SK-N-SH treated with all-trans-retinoic acid at 6 μM for 48 hours (cell line): ENCODE measurements at regions not wholly inside any gene's neighbourhood (a gene's known extent, or its start where the extent isn't known, plus 50 kb on each side); places are given as distances from the start of the nearest gene placed in this dataset.

ENCODE experiments used
- ATAC-seq: fragments of 200-7000 bp; cut with Tn5 transposase; 3 replicates; pipeline ENCODE4 v1.9.1; 2020; ENCODE audit warnings: mild to moderate bottlenecking, moderate library complexity
- ARNTL ChIP-seq: fragments of 450-650 bp; formaldehyde crosslinking; IDR thresholded peaks from 2 replicates; pipeline ENCODE4 v1.5.0; 2020; ENCODE audit warnings: low read depth, mild to moderate bottlenecking, moderate library complexity, borderline replicate concordance
- BACH2 ChIP-seq: fragments of 250-450 bp; sonication (Bioruptor Pico); IDR thresholded peaks from 2 replicates; pipeline ENCODE4 v1.9.0; 2021; ENCODE audit warnings: mild to moderate bottlenecking, borderline replicate concordance
- CREB5 ChIP-seq: fragments of 250-450 bp; sonication (Bioruptor Pico); IDR thresholded peaks from 2 replicates; pipeline ENCODE4 v1.5.1; 2020; ENCODE audit warnings: low read depth, mild to moderate bottlenecking, moderate library complexity
- CSRNP3 ChIP-seq: fragments of 250-450 bp; sonication (Bioruptor Pico); IDR thresholded peaks from 2 replicates; pipeline ENCODE4 v1.5.1; 2021; ENCODE audit warnings: mild to moderate bottlenecking, moderate library complexity
- GLIS3 ChIP-seq: fragments of 250-450 bp; sonication (Bioruptor Pico); IDR thresholded peaks from 2 replicates; pipeline ENCODE4 v1.5.0; 2020; ENCODE audit warnings: mild to moderate bottlenecking, moderate library complexity
- ISL1 ChIP-seq: fragments of 250-450 bp; sonication (Bioruptor Pico); IDR thresholded peaks from 2 replicates; pipeline ENCODE4 v2.1.2; 2022; ENCODE audit warnings: mild to moderate bottlenecking, moderate library complexity
- PPARA ChIP-seq: fragments of 250-450 bp; sonication (Bioruptor Pico); IDR thresholded peaks from 2 replicates; pipeline ENCODE4 v1.5.0; 2020; ENCODE audit warnings: mild to moderate bottlenecking, borderline replicate concordance
- TCF4 ChIP-seq: fragments of 250-450 bp; sonication (Bioruptor Pico); IDR thresholded peaks from 2 replicates; pipeline ENCODE4 v1.8.0; 2021; ENCODE audit warnings: mild to moderate bottlenecking, moderate library complexity, borderline replicate concordance
- TSHZ2 ChIP-seq: fragments of 250-450 bp; sonication (Bioruptor Pico); IDR thresholded peaks from 2 replicates; pipeline ENCODE4 v1.5.0; 2020; ENCODE audit warnings: mild to moderate bottlenecking, moderate library complexity
- ZC3H10 ChIP-seq: fragments of 250-450 bp; sonication (Bioruptor Pico); IDR thresholded peaks from 2 replicates; pipeline ENCODE4 v1.5.1; 2021; ENCODE audit warnings: mild to moderate bottlenecking, moderate library complexity
- ZFP30 ChIP-seq: fragments of 450-650 bp; formaldehyde crosslinking; IDR thresholded peaks from 2 replicates; pipeline ENCODE4 v1.5.0; 2022; ENCODE audit warnings: mild to moderate bottlenecking, moderate library complexity
- ZNF565 ChIP-seq: fragments of 450-650 bp; formaldehyde crosslinking; conservative IDR thresholded peaks from 2 replicates; pipeline ENCODE4 v1.5.0; 2020; ENCODE audit warnings: low read depth, mild to moderate bottlenecking, moderate library complexity
- ZNF70 ChIP-seq: fragments of 450-650 bp; formaldehyde crosslinking; IDR thresholded peaks from 2 replicates; pipeline ENCODE4 v1.5.0; 2020; ENCODE audit warnings: mild to moderate bottlenecking, moderate library complexity
- ZNF8 ChIP-seq: fragments of 450-650 bp; formaldehyde crosslinking; IDR thresholded peaks from 2 replicates; pipeline ENCODE4 v1.5.0; 2020; ENCODE audit warnings: mild to moderate bottlenecking, moderate library complexity
- TF ChIP-seq, protein P1 (sequence below): fragments of 250-450 bp; sonication (Bioruptor Pico); IDR thresholded peaks from 2 replicates; pipeline ENCODE4 v1.8.0; 2021; ENCODE audit warnings: low read depth, mild to moderate bottlenecking, moderate library complexity, borderline replicate concordance
- TF ChIP-seq, protein P2 (sequence below): fragments of 250-450 bp; sonication (Bioruptor Pico); IDR thresholded peaks from 2 replicates; pipeline ENCODE4 v1.8.0; 2020; ENCODE audit warnings: mild to moderate bottlenecking, moderate library complexity, borderline replicate concordance

DNA sequence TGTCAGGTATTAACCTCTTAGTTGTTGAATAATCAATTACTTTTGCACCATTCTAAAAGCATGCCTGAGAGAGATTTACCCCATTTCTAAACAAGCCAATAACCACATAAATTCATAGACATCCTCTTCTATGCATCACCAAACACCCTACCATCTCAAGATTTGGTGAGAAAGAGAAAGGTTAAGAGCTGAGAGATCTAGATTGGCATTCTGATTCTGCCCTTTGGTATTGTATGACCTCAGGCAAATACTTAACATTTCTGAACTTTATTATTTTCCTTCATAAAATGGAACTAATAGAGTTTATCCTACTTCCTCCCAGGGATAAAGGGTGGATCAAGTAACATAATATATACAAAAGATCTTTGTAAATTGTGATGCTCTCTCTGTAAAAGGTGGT, 146.5 kb upstream of the MME start:
- TF ChIP-seq ZFP30 (no peak), ISL1 (CRISPR knock-in tag) (no peak), TCF4 (CRISPR knock-in tag) (no peak), ARNTL (CRISPR knock-in tag) (no peak)
- no peak for ATAC-seq

GRCh38 chr3:154932633-154933032, 147.5 kb upstream of the MME start:
- TF ChIP-seq ARNTL (CRISPR knock-in tag): no peak
- TF ChIP-seq ZNF70 (CRISPR knock-in tag): no peak
- TF ChIP-seq, protein P1, sequence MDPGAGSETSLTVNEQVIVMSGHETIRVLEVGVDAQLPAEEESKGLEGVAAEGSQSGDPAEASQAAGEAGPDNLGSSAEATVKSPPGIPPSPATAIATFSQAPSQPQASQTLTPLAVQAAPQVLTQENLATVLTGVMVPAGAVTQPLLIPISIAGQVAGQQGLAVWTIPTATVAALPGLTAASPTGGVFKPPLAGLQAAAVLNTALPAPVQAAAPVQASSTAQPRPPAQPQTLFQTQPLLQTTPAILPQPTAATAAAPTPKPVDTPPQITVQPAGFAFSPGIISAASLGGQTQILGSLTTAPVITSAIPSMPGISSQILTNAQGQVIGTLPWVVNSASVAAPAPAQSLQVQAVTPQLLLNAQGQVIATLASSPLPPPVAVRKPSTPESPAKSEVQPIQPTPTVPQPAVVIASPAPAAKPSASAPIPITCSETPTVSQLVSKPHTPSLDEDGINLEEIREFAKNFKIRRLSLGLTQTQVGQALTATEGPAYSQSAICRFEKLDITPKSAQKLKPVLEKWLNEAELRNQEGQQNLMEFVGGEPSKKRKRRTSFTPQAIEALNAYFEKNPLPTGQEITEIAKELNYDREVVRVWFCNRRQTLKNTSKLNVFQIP (CRISPR knock-in tag): no peak
- no peak for ATAC-seq

DNA sequence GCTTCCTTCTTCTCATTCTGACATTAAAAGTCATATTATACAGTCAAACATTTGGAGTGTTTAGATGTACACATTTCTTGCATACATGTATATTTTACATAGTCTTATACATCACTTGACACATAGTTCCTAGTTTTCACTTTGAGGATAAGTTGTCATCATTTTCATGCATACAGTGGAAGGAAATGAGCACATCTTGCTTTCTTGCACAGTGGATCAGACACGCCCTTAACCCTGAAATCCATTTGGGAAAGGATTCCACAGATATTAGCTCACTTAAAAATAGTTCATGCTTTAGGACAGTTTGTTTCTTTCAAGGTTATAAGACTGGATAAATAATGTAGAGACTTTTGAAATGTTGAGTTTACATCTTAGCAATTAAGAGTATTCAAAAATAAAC, 148.6 kb upstream of the MME start:
- peak; percentile 43; the same call in 1 of the 3 replicates for ATAC-seq
- TF ChIP-seq ZNF70 (CRISPR knock-in tag): no peak
- no peak for TF ChIP-seq GLIS3

- TF ChIP-seq CREB5 (no peak), TCF4 (CRISPR knock-in tag) (no peak), ISL1 (CRISPR knock-in tag) (no peak), ZNF8 (CRISPR knock-in tag) (no peak), TSHZ2 (no peak), GLIS3 (no peak), ZC3H10 (CRISPR knock-in tag) (no peak), ZNF565 (CRISPR knock-in tag) (no peak)
- TF ChIP-seq, all 23 proteins: peak for 0
- no peak; the same call in 2 of the 3 replicates for ATAC-seq
Measured at GRCh38 chr3:154926721-154927120, 153.4 kb upstream of the MME start.

DNA sequence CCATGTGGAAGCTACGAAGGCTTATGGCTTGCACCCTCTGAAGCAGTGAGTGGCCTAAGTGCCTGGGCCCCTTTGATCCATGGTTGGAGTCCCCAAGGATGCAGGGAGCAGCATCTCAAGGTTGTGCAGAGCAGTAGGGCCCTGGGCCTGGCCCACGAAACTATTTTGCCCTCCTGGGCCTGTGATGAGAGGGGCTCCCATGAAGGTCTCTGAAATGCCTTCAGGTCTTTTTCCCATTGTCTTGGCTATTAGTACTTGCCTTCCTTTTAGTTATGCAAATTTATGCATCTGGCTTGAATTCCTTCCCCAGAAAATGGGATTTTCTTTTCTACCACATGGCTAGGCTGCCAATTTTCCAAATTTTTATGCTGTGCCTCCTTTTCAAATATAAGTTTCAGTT, 158.8 kb upstream of the MME start:
- ATAC-seq: no peak
- TF ChIP-seq TCF4 (CRISPR knock-in tag) (no peak), ISL1 (CRISPR knock-in tag) (no peak), GLIS3 (no peak), ARNTL (CRISPR knock-in tag) (no peak), CSRNP3 (CRISPR knock-in tag) (no peak), BACH2 (no peak), CREB5 (no peak), PPARA (CRISPR knock-in tag) (no peak)
- TF ChIP-seq, protein P2, sequence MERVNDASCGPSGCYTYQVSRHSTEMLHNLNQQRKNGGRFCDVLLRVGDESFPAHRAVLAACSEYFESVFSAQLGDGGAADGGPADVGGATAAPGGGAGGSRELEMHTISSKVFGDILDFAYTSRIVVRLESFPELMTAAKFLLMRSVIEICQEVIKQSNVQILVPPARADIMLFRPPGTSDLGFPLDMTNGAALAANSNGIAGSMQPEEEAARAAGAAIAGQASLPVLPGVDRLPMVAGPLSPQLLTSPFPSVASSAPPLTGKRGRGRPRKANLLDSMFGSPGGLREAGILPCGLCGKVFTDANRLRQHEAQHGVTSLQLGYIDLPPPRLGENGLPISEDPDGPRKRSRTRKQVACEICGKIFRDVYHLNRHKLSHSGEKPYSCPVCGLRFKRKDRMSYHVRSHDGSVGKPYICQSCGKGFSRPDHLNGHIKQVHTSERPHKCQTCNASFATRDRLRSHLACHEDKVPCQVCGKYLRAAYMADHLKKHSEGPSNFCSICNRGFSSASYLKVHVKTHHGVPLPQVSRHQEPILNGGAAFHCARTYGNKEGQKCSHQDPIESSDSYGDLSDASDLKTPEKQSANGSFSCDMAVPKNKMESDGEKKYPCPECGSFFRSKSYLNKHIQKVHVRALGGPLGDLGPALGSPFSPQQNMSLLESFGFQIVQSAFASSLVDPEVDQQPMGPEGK (CRISPR knock-in tag): no peak
- TF ChIP-seq, all 23 proteins: peak for 0
